ENCODE measurements at regions not wholly inside any gene's neighbourhood (a gene's known extent, or its start where the extent isn't known, plus 50 kb on each side); places are given as distances from the start of the nearest gene placed in this dataset.

GRCh38 chr13:112137144-112137543, 70.2 kb downstream of the SOX1 start:
- Histone ChIP-seq H3K27ac (ENCODE audit: low read length) (no peak overlapping the region), H3K4me3 (ENCODE audit: low read length) (no peak overlapping the region), H3K9me3 (ENCODE audit: control insufficient read depth, low read depth, low read length) (no peaks in the 10 kb centered on the region), H3K4me1 (ENCODE audit: control insufficient read depth, low read depth, low read length) (no peaks in the 10 kb centered on the region), H3K36me3 (ENCODE audit: control insufficient read depth, low read depth, low read length) (no peaks in the 10 kb centered on the region), H3K9ac (ENCODE audit: low read length) (no peak overlapping the region), H3K27me3 (ENCODE audit: control insufficient read depth, insufficient read depth, low read length) (no peaks in the 10 kb centered on the region)

GRCh38 chr13:112140366-112140765, 73.4 kb downstream of the SOX1 start:
- Histone ChIP-seq H3K9me3 (ENCODE audit: control insufficient read depth, low read depth, low read length) (no peaks in the 10 kb centered on the region), H3K4me1 (ENCODE audit: control insufficient read depth, low read depth, low read length) (no peaks in the 10 kb centered on the region), H3K4me3 (ENCODE audit: low read length) (no peak overlapping the region), H3K27ac (ENCODE audit: low read length) (no peak overlapping the region), H3K36me3 (ENCODE audit: control insufficient read depth, low read depth, low read length) (no peaks in the 10 kb centered on the region), H3K9ac (ENCODE audit: low read length) (no peak overlapping the region), H3K27me3 (ENCODE audit: control insufficient read depth, insufficient read depth, low read length) (no peaks in the 10 kb centered on the region)

GRCh38 chr13:112141643-112142400, 74.9 kb downstream of the SOX1 start:
- H3K27ac ChIP-seq (ENCODE audit: low read length) = no peak overlapping the region
- H3K36me3 ChIP-seq (ENCODE audit: control insufficient read depth, low read depth, low read length) = no peaks in the 10 kb centered on the region
- H3K4me1 ChIP-seq (ENCODE audit: control insufficient read depth, low read depth, low read length) = no peaks in the 10 kb centered on the region
- H3K9ac ChIP-seq (ENCODE audit: low read length) = no peak overlapping the region
- no peak overlapping the region for H3K4me3 ChIP-seq (ENCODE audit: low read length)
- no peaks in the 10 kb centered on the region for H3K9me3 ChIP-seq (ENCODE audit: control insufficient read depth, low read depth, low read length)
- no peaks in the 10 kb centered on the region for H3K27me3 ChIP-seq (ENCODE audit: control insufficient read depth, insufficient read depth, low read length)

GRCh38 chr13:112142401-112142930, 75.5 kb downstream of the SOX1 start:
- H3K4me1 ChIP-seq (ENCODE audit: control insufficient read depth, low read depth, low read length) = no peaks in the 10 kb centered on the region
- H3K4me3 ChIP-seq (ENCODE audit: low read length) = no peak overlapping the region
- no peaks in the 10 kb centered on the region for H3K9me3 ChIP-seq (ENCODE audit: control insufficient read depth, low read depth, low read length)
- no peaks in the 10 kb centered on the region for H3K27me3 ChIP-seq (ENCODE audit: control insufficient read depth, insufficient read depth, low read length)
- H3K9ac ChIP-seq (ENCODE audit: low read length) = no peak overlapping the region
- H3K27ac ChIP-seq (ENCODE audit: low read length) = no peak overlapping the region
- no peaks in the 10 kb centered on the region for H3K36me3 ChIP-seq (ENCODE audit: control insufficient read depth, low read depth, low read length)

- Histone ChIP-seq H3K9me3 (ENCODE audit: control insufficient read depth, low read depth, low read length) (no peaks in the 10 kb centered on the region), H3K27me3 (ENCODE audit: control insufficient read depth, insufficient read depth, low read length) (no peaks in the 10 kb centered on the region), H3K36me3 (ENCODE audit: control insufficient read depth, low read depth, low read length) (no peaks in the 10 kb centered on the region), H3K4me3 (ENCODE audit: low read length) (no peak overlapping the region), H3K9ac (ENCODE audit: low read length) (no peak overlapping the region), H3K4me1 (ENCODE audit: control insufficient read depth, low read depth, low read length) (no peaks in the 10 kb centered on the region), H3K27ac (ENCODE audit: low read length) (no peak overlapping the region)
Observed at GRCh38 chr13:112143046-112143752, 76.2 kb downstream of the SOX1 start.

- Histone ChIP-seq H3K9me3 (ENCODE audit: control insufficient read depth, low read depth, low read length) (no peaks in the 10 kb centered on the region), H3K4me1 (ENCODE audit: control insufficient read depth, low read depth, low read length) (no peaks in the 10 kb centered on the region), H3K36me3 (ENCODE audit: control insufficient read depth, low read depth, low read length) (no peaks in the 10 kb centered on the region), H3K27ac (ENCODE audit: low read length) (no peak overlapping the region), H3K27me3 (ENCODE audit: control insufficient read depth, insufficient read depth, low read length) (no peaks in the 10 kb centered on the region), H3K4me3 (ENCODE audit: low read length) (no peak overlapping the region), H3K9ac (ENCODE audit: low read length) (no peak overlapping the region)
Observed at GRCh38 chr13:112143753-112144615, 77.0 kb downstream of the SOX1 start.

GRCh38 chr13:112144616-112145550, 77.9 kb downstream of the SOX1 start:
- Histone ChIP-seq H3K4me1 (ENCODE audit: control insufficient read depth, low read depth, low read length) (no peaks in the 10 kb centered on the region), H3K27ac (ENCODE audit: low read length) (no peak overlapping the region), H3K9ac (ENCODE audit: low read length) (no peak overlapping the region), H3K27me3 (ENCODE audit: control insufficient read depth, insufficient read depth, low read length) (no peaks in the 10 kb centered on the region), H3K9me3 (ENCODE audit: control insufficient read depth, low read depth, low read length) (no peaks in the 10 kb centered on the region), H3K36me3 (ENCODE audit: control insufficient read depth, low read depth, low read length) (no peaks in the 10 kb centered on the region), H3K4me3 (ENCODE audit: low read length) (no peak overlapping the region)

GRCh38 chr13:112145551-112146360, 78.8 kb downstream of the SOX1 start:
- H3K9ac ChIP-seq (ENCODE audit: low read length) = no peak overlapping the region
- no peaks in the 10 kb centered on the region for H3K36me3 ChIP-seq (ENCODE audit: control insufficient read depth, low read depth, low read length)
- H3K27ac ChIP-seq (ENCODE audit: low read length) = no peak overlapping the region
- no peaks in the 10 kb centered on the region for H3K9me3 ChIP-seq (ENCODE audit: control insufficient read depth, low read depth, low read length)
- H3K4me3 ChIP-seq (ENCODE audit: low read length) = no peak overlapping the region
- H3K27me3 ChIP-seq (ENCODE audit: control insufficient read depth, insufficient read depth, low read length) = no peaks in the 10 kb centered on the region
- H3K4me1 ChIP-seq (ENCODE audit: control insufficient read depth, low read depth, low read length) = no peaks in the 10 kb centered on the region

- Histone ChIP-seq H3K27me3 (ENCODE audit: control insufficient read depth, insufficient read depth, low read length) (no peaks in the 10 kb centered on the region), H3K4me3 (ENCODE audit: low read length) (no peak overlapping the region), H3K9me3 (ENCODE audit: control insufficient read depth, low read depth, low read length) (no peaks in the 10 kb centered on the region)
Observed at GRCh38 chr13:112150352-112150751, 83.4 kb downstream of the SOX1 start.

GRCh38 chr13:112152846-112153245, 85.9 kb downstream of the SOX1 start:
- no peaks in the 10 kb centered on the region for H3K27me3 ChIP-seq (ENCODE audit: control insufficient read depth, insufficient read depth, low read length)
- no peaks in the 10 kb centered on the region for H3K4me1 ChIP-seq (ENCODE audit: control insufficient read depth, low read depth, low read length)
- no peak overlapping the region for H3K9ac ChIP-seq (ENCODE audit: low read length)
- H3K36me3 ChIP-seq (ENCODE audit: control insufficient read depth, low read depth, low read length) = no peaks in the 10 kb centered on the region
- H3K4me3 ChIP-seq (ENCODE audit: low read length) = no peak overlapping the region
- H3K9me3 ChIP-seq (ENCODE audit: control insufficient read depth, low read depth, low read length) = no peaks in the 10 kb centered on the region
- H3K27ac ChIP-seq (ENCODE audit: low read length) = no peak overlapping the region

More at GRCh38 chr13:112150352-112150751, 83.4 kb downstream of the SOX1 start:
- H3K27ac ChIP-seq (ENCODE audit: low read length) = no peak overlapping the region
- H3K36me3 ChIP-seq (ENCODE audit: control insufficient read depth, low read depth, low read length) = no peaks in the 10 kb centered on the region
- no peak overlapping the region for H3K9ac ChIP-seq (ENCODE audit: low read length)
- no peaks in the 10 kb centered on the region for H3K4me1 ChIP-seq (ENCODE audit: control insufficient read depth, low read depth, low read length)
